ENCODE measurements at regions not wholly inside any gene's neighbourhood (a gene's known extent, or its start where the extent isn't known, plus 50 kb on each side); places are given as distances from the start of the nearest gene placed in this dataset.

GRCh38 chr13:80666782-80667552 lies 326.0 kb upstream of the SPRY2 start:
- WGBS (ENCODE audit: insufficient coverage, insufficient replicate concordance, low lambda C conversion rate, missing lambda C conversion rate): 8% methylated on average over 1 of the region's 1 CpG
- Histone ChIP-seq H3K4me3 (no peak overlapping the region), H4K20me1 (ENCODE audit: control insufficient read depth, insufficient read depth) (no peaks in the 10 kb centered on the region), H3K9me3 (replicated peaks; ENCODE audit: control insufficient read depth, insufficient read depth, low read length) (no peaks in the 10 kb centered on the region), H3K4me1 (ENCODE audit: control insufficient read depth, insufficient read depth, low read length) (no peaks in the 10 kb centered on the region), H3K9ac (ENCODE audit: control insufficient read depth, insufficient read depth, low read length) (no peak overlapping the region), H3K79me2 (ENCODE audit: control insufficient read depth, insufficient read depth, low read length) (no peaks in the 10 kb centered on the region), H2AFZ (ENCODE audit: control insufficient read depth, low read depth, low read length) (no peak overlapping the region), H3K36me3 (ENCODE audit: control insufficient read depth in 2 of 2, insufficient read depth in 2 of 2, low read length in 1 of 2) (no peaks in the 10 kb centered on the region), H3K27ac (ENCODE audit: control insufficient read depth, insufficient read depth) (no peak overlapping the region), H3K27me3 (replicated peaks in 1 of 2; ENCODE audit: control insufficient read depth in 2 of 2, insufficient read depth in 2 of 2, low read length in 1 of 2) (no peaks in the 10 kb centered on the region), H3K4me2 (ENCODE audit: control insufficient read depth, insufficient read depth) (no peak overlapping the region)
- DNase-seq (ENCODE audit: low read depth, low spot score) (no peak), FAIRE-seq (no peak), ATAC-seq (no peak)
- ChIA-PET CTCF (interaction anchor here (0.9 kb wide), 1 partner anchor 12 kb away, joined by 3 read pairs; no protein-coding TSS in a partner anchor), POLR2A (interaction anchor here (0.9 kb wide), 1 partner anchor 23 kb away, joined by 3 read pairs; no protein-coding TSS in a partner anchor), RAD21 (ENCODE audit: unreplicated experiment) (interaction anchor here (0.6 kb wide), 1 partner anchor 112 kb away, joined by 3 read pairs; no protein-coding TSS in a partner anchor), SMC1A (ENCODE audit: uncharacterized antibody, unreplicated experiment) (interaction anchor here (1.1 to 2.8 kb wide), 4 partner anchors 11 to 44 kb away, joined by 3 to 10 read pairs (median 6); no protein-coding TSS in a partner anchor)
- in situ Hi-C loops (cut with MboI) (no loop called here), intact Hi-C loops (cut with micrococcal nuclease; ENCODE audit: unreplicated experiment) (no loop called here)
- TF ChIP-seq POU2F2 (IDR thresholded peaks at IDR 0.05; ENCODE audit: borderline replicate concordance, low read depth, low read length): no peak
- no peak for TF ChIP-seq RFX5 (IDR thresholded peaks at IDR 0.05; ENCODE audit: low read depth, low read length)
- BruUV-seq (replicated peaks): no TSS peak

DNA sequence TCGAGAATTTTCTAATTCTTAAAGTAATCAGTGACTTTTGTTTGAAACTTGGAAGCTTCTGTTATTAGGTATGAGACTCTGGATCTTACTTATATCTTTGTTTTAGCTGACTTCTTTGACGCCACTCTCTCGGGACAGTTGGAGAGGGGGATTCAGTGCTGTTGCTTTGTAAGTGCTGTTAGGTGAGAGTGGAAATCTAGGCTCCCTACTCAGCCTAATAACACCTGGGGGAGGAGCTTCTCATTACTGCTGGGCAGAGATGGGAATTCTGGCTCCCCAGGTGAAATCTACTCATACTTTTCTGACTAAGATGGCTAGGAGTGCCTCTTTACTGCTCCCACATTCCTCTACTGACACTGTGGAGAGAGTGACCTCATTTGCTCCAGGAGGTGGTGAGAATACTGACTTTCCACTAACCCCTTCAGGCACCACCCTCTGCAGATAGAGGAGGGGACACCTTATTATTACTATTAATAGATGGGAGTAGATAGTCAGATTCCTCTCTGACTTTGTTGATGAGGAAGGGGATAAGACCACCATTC lies 324.9 kb upstream of the SPRY2 start:
- no peaks in the 10 kb centered on the region for H4K20me1 ChIP-seq (ENCODE audit: control insufficient read depth, insufficient read depth)
- H3K9ac ChIP-seq (ENCODE audit: control insufficient read depth, insufficient read depth, low read length): no peak overlapping the region
- H3K36me3 ChIP-seq (ENCODE audit: control insufficient read depth in 2 of 2, insufficient read depth in 2 of 2, low read length in 1 of 2): no peaks in the 10 kb centered on the region
- intact Hi-C loops (cut with micrococcal nuclease; ENCODE audit: unreplicated experiment) (no loop called here), in situ Hi-C loops (cut with MboI) (no loop called here)
- H3K79me2 ChIP-seq (ENCODE audit: control insufficient read depth, insufficient read depth, low read length): no peaks in the 10 kb centered on the region
- no peak for ATAC-seq
- no peak overlapping the region for H2AFZ ChIP-seq (ENCODE audit: control insufficient read depth, low read depth, low read length)
- CTCF ChIA-PET: interaction anchor here (1.3 kb wide), 1 partner anchor 10 kb away, joined by 3 read pairs; no protein-coding TSS in a partner anchor
- H3K9me3 ChIP-seq (replicated peaks; ENCODE audit: control insufficient read depth, insufficient read depth, low read length): no peaks in the 10 kb centered on the region
- FAIRE-seq: no peak
- SMC1A ChIA-PET (ENCODE audit: uncharacterized antibody, unreplicated experiment): interaction anchor here (0.7 to 1.8 kb wide), 2 partner anchors 11 to 122 kb away, joined by 3 to 4 read pairs; no protein-coding TSS in a partner anchor
- BruUV-seq (replicated peaks): no TSS peak
- RAD21 ChIA-PET (ENCODE audit: unreplicated experiment): no interaction called here
- H3K4me1 ChIP-seq (ENCODE audit: control insufficient read depth, insufficient read depth, low read length): no peaks in the 10 kb centered on the region
- no peak for DNase-seq (ENCODE audit: low read depth, low spot score)
- no peak overlapping the region for H3K4me2 ChIP-seq (ENCODE audit: control insufficient read depth, insufficient read depth)
- H3K4me3 ChIP-seq: no peak overlapping the region
- no peak overlapping the region for H3K27ac ChIP-seq (ENCODE audit: control insufficient read depth, insufficient read depth)
- WGBS (ENCODE audit: insufficient coverage, insufficient replicate concordance, low lambda C conversion rate, missing lambda C conversion rate): 16% methylated on average over 3 of the region's 3 CpGs
- no peaks in the 10 kb centered on the region for H3K27me3 ChIP-seq (replicated peaks in 1 of 2; ENCODE audit: control insufficient read depth in 2 of 2, insufficient read depth in 2 of 2, low read length in 1 of 2)
- POLR2A ChIA-PET: no interaction called here
- no peak for TF ChIP-seq IRF5 (IDR thresholded peaks at IDR 0.05; ENCODE audit: borderline replicate concordance)
- TF ChIP-seq, protein P1, sequence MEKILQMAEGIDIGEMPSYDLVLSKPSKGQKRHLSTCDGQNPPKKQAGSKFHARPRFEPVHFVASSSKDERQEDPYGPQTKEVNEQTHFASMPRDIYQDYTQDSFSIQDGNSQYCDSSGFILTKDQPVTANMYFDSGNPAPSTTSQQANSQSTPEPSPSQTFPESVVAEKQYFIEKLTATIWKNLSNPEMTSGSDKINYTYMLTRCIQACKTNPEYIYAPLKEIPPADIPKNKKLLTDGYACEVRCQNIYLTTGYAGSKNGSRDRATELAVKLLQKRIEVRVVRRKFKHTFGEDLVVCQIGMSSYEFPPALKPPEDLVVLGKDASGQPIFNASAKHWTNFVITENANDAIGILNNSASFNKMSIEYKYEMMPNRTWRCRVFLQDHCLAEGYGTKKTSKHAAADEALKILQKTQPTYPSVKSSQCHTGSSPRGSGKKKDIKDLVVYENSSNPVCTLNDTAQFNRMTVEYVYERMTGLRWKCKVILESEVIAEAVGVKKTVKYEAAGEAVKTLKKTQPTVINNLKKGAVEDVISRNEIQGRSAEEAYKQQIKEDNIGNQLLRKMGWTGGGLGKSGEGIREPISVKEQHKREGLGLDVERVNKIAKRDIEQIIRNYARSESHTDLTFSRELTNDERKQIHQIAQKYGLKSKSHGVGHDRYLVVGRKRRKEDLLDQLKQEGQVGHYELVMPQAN (conservative IDR thresholded peaks at IDR 0.05): no peak
- TF ChIP-seq TCF3 (IDR thresholded peaks at IDR 0.05; ENCODE audit: borderline replicate concordance, insufficient read depth, low read depth, low read length): no peak
- no peak for TF ChIP-seq ZNF274 (IDR thresholded peaks at IDR 0.05; ENCODE audit: insufficient read depth, insufficient read length)
- no peak for TF ChIP-seq CHD2 (IDR thresholded peaks at IDR 0.05; ENCODE audit: borderline replicate concordance, low read depth, low read length)
- TF ChIP-seq FOXM1 (IDR thresholded peaks at IDR 0.05; ENCODE audit: low read depth, low read length): no peak
- no peak for TF ChIP-seq HDGF (IDR thresholded peaks at IDR 0.05)
- TF ChIP-seq IRF4 (IDR thresholded peaks at IDR 0.05; ENCODE audit: low read depth, low read length): no peak
- TF ChIP-seq MTA2 (IDR thresholded peaks at IDR 0.05; ENCODE audit: low read depth): no peak
- no peak for TF ChIP-seq HDAC6 (IDR thresholded peaks at IDR 0.05; ENCODE audit: unreplicated experiment)

Measured in GM12878 (cell line).